Stimulated activated CD4-positive, alpha-beta T cell treated with anti-CD3 and anti-CD28 coated beads, TNF-alpha, amount 100 ng/mL, for 24 hours (primary cell): ENCODE measurements at regions not wholly inside any gene's neighbourhood (a gene's known extent, or its start where the extent isn't known, plus 50 kb on each side); places are given as distances from the start of the nearest gene placed in this dataset.

Source experiments
- DNase-seq, 3 experiments: peaks; one replicate each; pipeline ENCODE4 v3.0.0-alpha.2; 2020; ENCODE audit warnings: low read depth in 3 of 3

DNA sequence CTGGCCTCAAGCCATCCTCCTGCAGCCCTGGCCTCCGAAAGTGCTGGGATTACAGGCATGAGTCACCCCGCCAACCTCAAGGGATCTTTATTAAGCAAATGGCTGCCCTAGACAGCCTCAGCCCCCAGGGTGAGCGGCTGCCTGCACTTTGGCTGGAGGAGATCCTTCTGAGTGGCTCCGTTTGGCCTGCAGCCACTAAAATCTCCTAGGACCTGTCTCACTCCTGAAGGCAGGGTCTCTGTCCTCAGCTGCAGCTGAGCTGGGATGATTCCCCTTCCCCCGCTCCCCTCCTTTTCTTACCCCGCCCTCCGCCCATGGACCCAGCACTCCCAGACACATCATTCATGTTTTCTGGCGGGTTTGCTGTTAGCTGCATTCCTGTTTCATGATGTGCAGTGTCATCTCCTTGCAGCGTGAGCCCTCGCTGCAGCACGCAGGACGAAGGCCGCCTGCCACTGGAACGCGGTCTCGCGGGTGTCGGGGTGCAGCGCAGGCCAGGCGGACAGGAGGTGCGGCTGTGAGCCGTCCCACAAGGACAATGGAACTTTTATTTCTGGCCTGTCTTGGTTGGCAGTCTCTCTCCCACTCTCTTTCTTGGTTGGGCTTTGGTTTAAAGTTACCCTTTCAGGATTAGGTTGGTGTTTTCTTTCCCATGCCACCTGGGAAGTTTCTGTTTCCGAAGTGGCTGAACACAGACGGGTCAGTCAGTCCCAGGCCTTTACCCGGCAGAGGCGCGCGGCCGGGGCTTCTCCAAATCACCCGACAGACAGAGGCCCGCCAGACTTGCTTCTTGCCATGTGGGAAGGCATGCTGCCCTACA is 137.1 kb downstream of the FOXD1 start:
- DNase-seq: no peak

- no peak for DNase-seq
Observed at GRCh38 chr5:73307645-73308355, 134.8 kb downstream of the TMEM174 start.

- no peak for DNase-seq
Observed at GRCh38 chr5:73306741-73307275, 133.8 kb downstream of the TMEM174 start.

DNA sequence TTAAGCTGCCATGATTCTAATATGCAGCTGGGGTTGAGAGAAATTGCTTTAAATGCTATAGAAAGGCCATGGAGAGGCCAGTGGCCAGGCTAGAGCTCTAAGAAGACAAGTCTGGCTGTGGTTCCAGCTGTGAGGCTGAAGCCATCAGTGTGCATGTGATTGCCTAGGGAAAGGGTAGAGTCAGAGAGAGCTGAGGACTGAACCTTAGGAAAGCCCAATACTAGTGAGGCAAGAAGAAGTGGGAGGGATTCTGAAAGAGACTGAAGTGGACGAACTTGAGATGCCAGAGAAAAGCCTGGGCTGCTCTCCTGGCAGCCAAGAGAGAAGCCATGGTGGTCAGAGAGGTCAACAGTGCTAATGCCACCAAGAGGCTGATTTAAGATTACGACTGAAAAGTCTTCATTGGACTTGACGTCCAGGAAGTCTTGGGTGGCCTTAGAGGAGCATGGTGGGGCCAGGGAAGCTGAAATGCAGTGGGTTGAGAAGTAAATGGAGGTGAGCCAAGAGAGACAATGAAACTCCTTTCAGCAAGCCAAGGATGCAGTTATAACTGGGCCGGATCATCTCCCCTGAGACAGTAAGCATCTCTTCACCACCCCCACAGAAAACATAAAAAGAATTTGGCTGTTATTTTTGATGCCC is 133.2 kb downstream of the TMEM174 start:
- DNase-seq: no peak

DNA sequence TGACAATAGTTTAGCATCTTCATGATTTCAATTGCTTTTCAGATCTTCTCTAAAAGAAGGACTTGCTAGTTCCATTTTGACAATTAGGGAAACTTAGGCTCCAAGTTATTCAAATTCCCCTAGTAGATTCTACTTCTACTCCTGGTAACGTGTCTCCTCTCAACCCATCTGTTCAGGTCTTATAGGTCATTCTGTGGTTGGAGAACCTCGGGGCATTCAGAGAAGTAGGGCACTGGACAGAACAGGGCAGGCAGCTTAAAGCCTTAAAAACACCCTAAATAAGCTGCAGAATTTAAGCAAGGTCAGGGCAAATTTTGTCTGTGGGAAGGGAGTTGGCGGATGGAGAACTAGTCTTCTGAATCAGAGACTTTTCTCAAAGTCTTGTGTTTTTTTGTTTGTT is 132.4 kb downstream of the TMEM174 start:
- no peak for DNase-seq

DNA sequence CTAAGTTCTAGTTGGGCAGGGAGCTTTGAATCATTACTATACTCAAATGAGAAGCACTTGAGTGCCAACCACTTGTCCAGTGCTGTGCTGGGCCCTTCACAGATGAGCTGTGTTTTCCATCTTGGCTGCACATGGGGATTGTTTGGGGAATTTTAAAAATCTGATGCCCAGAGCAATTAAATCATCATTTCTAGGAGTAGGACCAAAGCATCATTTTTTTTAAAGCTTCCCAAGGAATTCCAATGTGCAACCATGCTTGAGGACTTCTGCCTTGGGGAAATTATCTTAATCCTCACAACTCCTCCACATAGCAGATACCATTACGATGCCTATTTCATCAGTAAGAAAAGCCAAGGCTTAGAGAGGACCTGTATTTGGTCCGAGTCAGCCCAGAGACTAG is 131.4 kb downstream of the TMEM174 start:
- no peak for DNase-seq

GRCh38 chr5:73303148-73304079 is 130.4 kb downstream of the TMEM174 start:
- DNase-seq: no peak

DNA sequence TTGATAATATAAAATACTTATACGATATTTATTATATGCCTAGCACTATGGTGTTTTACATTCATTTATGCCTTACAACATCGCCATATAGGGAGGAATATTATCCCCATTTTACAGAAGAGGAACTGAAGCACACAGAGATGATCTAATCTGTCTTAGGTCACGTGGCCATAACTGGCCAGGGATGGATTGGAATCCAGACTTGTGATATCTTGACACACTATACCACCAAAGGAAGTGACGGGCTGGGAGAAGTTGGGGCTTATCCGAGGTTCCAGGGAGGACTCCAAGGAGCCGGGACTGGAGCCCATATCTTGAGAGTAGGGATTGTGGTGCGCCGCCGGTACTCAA is 129.8 kb downstream of the TMEM174 start:
- no peak for DNase-seq

GRCh38 chr5:73301208-73301901 is 128.4 kb downstream of the TMEM174 start:
- DNase-seq: no peak

- no peak for DNase-seq
Observed at GRCh38 chr5:73300337-73301207, 127.6 kb downstream of the TMEM174 start.

GRCh38 chr5:73299665-73300336 is 126.8 kb downstream of the TMEM174 start:
- no peak for DNase-seq

GRCh38 chr5:73298772-73299630 is 126.0 kb downstream of the TMEM174 start:
- no peak for DNase-seq

- no peak for DNase-seq
Observed at GRCh38 chr5:73298251-73298771, 125.3 kb downstream of the TMEM174 start.

GRCh38 chr5:73297430-73297829 is 124.4 kb downstream of the TMEM174 start:
- DNase-seq: no peak

DNA sequence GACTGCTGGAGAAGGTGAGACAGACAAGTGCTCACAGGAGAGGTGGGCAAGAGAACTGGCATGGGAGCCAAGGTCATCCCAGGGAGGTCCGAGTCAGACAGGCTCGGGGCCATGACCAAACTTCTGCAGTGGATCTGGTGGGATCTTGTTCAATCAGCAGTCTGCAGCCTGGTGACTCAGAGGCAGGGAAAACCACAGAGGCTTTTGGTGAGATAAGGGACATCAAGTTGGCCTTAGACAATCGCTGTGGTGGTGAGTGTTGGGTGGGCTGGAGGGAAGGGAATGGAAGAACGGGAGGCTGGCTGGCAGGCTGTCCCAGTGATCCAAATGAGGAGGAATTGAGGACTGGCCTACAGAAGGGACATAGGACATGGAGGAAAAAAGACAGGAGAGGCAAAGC is 123.8 kb downstream of the TMEM174 start:
- no peak for DNase-seq

DNA sequence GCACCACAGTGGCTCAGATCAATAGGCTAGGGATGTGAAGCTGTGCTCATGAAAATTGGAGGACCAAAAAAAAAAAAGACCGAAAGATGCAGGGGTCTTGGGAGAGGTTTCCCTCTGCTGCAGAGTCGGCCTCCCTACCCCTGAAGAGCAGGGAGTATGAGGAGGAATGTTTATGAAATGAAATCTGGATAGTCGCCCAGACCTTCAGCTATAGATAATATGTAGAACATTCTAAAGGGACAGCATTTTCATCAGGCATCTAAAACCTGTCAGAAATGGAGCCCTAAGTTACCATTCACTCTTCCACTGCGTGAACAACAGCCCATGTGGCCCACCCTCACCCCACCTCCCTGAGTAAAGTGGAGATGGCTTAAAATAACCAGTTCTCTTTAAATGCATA is 122.9 kb downstream of the TMEM174 start:
- no peak for DNase-seq

- DNase-seq: no peak
Observed at GRCh38 chr5:73295447-73295846, 122.5 kb downstream of the TMEM174 start.

DNA sequence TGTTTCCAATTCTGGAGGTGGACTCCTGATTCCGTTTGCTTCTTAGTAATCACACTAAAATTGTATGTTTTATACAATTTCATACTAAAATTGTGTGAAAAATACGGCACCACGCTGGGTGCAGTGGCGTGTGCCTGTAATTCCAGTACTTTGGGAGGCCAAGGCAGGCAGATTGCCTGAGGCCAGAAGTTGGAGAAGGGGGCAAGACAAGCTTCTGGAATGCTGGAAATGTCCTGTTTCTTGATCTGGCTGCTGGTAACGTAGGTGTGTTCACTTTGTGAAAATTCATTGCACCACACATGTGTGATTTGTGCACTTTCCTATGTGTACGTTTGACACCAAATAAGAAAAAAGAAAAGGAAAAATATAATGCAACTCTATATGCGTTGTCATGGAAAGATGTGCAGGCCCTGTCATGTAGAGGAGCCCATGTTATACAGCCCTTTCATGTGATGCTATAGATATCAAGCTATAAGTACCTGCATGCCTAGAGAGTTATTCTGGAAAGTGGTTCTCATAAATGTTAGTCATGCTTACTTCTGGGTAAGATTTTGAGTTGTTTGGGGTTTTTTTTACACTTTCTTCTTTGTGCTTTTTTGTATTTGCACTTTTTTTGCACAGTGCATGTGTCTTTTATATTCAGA is 119.9 kb downstream of the TMEM174 start:
- no peak for DNase-seq
